Dendritic cell treated with granulocyte-macrophage colony-stimulating factor and Interleukin-4, amounts not matched to agents 40 ng/mL and 50 ng/mL, for 4 days (primary cell): ENCODE measurements at regions not wholly inside any gene's neighbourhood (a gene's known extent, or its start where the extent isn't known, plus 50 kb on each side); places are given as distances from the start of the nearest gene placed in this dataset.

Experiments used
- H3K27ac Mint-ChIP-seq: one replicate; pipeline ENCODE4 v1.8.0; 2022; ENCODE audit warnings: mild to moderate bottlenecking, mixed read lengths
- H3K27me3 Mint-ChIP-seq: one replicate; pipeline ENCODE4 v1.8.0; 2022; ENCODE audit warnings: mild to moderate bottlenecking, mixed read lengths
- H3K36me3 Mint-ChIP-seq: one replicate; pipeline ENCODE4 v1.8.0; 2022; ENCODE audit warnings: low read depth, mixed read lengths
- H3K4me1 Mint-ChIP-seq: one replicate; pipeline ENCODE4 v1.8.0; 2022; ENCODE audit warnings: low read depth, mixed read lengths
- H3K4me3 Mint-ChIP-seq: one replicate; pipeline ENCODE4 v1.8.0; 2022; ENCODE audit warnings: mild to moderate bottlenecking, moderate library complexity, mixed read lengths
- H3K9me3 Mint-ChIP-seq: one replicate; pipeline ENCODE4 v1.8.0; 2022; ENCODE audit warnings: mixed read lengths
- intact Hi-C: fragments of 100-400 bp; cut with micrococcal nuclease; formaldehyde crosslinking; loops from one replicate; pipeline ENCODE4 v1.15.0; 2022

DNA sequence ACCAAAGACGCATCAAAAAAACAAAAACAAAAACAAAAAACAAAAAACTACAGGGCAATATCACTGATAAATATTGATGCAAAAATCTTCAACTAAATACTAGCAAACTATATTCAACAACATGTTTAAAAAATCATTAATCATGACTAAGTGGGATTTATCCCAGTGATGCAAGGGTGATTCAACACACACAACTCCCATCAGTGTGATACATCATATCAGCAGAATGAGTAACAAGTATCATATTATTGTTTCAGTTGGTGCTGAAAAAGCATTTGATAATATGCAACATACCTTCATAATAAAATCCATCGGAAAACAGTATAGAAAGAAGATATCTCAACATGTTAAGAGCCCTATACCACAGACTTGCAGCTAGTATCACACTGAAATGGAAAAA lies 953.0 kb downstream of the AMY1C start:
- H3K36me3 Mint-ChIP-seq, result no peaks in the 10 kb centered on the region
- H3K4me1 Mint-ChIP-seq, result no peaks in the 10 kb centered on the region
- no peak overlapping the region for H3K4me3 Mint-ChIP-seq
- H3K27ac Mint-ChIP-seq, result no peak overlapping the region
- intact Hi-C loops, result no loop called here
- H3K9me3 Mint-ChIP-seq, result peaks cover 9% of the 10 kb centered on the region
- no peaks in the 10 kb centered on the region for H3K27me3 Mint-ChIP-seq

DNA sequence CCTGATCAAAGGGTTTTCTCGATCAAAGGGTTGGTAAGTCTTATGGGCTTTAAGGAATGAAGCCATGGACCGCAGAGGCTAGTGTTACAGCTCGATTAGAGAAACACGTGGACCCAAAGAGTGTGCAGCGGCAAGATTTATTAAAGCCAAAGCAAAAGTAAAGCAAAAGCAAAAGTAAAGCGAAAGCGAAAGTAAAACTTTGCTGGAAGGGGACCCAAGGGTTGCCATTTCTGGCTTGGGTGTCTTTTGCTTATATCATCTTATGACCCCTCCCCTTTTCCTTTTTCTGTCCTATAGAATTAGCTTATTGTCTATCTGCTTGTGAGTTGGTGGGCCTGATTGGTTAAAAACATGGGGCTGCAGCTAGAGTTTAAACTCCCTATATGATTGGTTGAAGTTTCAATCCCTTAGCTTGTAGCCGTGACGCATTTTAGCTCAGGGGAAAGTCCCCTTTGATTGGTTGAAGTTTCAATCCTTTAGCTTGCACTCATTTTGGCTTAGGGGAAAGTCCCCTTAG lies 957.0 kb downstream of the AMY1C start:
- Mint-ChIP-seq H3K36me3 (no peaks in the 10 kb centered on the region), H3K4me3 (no peak overlapping the region), H3K27me3 (no peaks in the 10 kb centered on the region), H3K4me1 (no peaks in the 10 kb centered on the region), H3K27ac (no peak overlapping the region), H3K9me3 (peaks cover 17% of the 10 kb centered on the region)
- intact Hi-C loops, result no loop called here

DNA sequence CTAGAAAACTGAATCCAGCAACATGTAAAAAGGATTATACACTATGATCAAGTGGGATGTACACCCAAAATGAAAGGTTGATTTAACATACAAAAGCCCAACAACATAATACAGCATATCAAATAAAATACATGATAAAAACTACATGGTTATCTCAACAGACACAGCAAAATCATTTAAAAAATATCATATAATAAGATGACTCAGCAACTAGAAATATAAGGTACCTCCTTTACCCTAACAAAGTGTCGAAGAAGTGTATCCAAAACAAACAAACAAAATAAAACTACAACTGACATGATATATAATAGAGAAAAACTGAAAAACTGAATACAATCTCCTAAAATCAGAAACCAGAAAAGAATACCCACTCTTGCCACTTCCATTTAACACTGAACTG lies 969.1 kb downstream of the AMY1C start:
- Mint-ChIP-seq H3K27ac (no peak overlapping the region), H3K27me3 (no peaks in the 10 kb centered on the region), H3K4me3 (no peak overlapping the region), H3K4me1 (no peaks in the 10 kb centered on the region), H3K36me3 (no peaks in the 10 kb centered on the region), H3K9me3 (peaks cover 8% of the 10 kb centered on the region)
- intact Hi-C loops, result no loop called here

- Mint-ChIP-seq H3K4me3 (no peak overlapping the region), H3K4me1 (no peaks in the 10 kb centered on the region), H3K27me3 (no peaks in the 10 kb centered on the region), H3K36me3 (no peaks in the 10 kb centered on the region), H3K9me3 (peaks cover 17% of the 10 kb centered on the region), H3K27ac (no peak overlapping the region)
- intact Hi-C loops, result no loop called here
Measured at GRCh38 chr1:104720741-104721140, 971.0 kb downstream of the AMY1C start.

GRCh38 chr1:104726917-104727316 lies 977.2 kb downstream of the AMY1C start:
- Mint-ChIP-seq H3K36me3 (no peaks in the 10 kb centered on the region), H3K4me1 (no peaks in the 10 kb centered on the region), H3K27ac (no peak overlapping the region), H3K9me3 (peaks cover 28% of the 10 kb centered on the region), H3K4me3 (no peak overlapping the region), H3K27me3 (no peaks in the 10 kb centered on the region)
- intact Hi-C loops, result no loop called here

GRCh38 chr1:104733866-104734265 lies 984.2 kb downstream of the AMY1C start:
- Mint-ChIP-seq H3K27me3 (no peaks in the 10 kb centered on the region), H3K4me1 (no peaks in the 10 kb centered on the region), H3K4me3 (no peak overlapping the region), H3K36me3 (no peaks in the 10 kb centered on the region), H3K27ac (no peak overlapping the region), H3K9me3 (peaks cover 25% of the 10 kb centered on the region)
- intact Hi-C loops, result no loop called here

DNA sequence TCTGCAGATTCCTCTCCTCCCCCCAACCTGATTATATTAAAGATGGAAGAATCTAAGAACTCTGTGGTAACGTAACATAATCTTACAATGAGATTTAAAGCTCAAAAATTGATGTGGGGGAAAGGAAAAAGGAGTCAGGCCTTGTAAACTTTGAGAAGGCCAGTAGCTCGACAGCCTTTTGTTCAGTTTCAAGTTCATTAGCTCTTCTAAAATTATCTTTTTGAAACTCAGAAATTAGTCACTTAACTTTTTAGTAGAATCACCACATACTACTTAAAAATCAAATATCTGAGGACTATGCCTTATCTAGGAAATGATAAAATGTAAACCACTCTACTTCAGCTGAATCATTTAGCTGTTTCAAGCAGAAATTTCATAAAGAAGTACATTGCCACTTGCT lies 996.2 kb downstream of the AMY1C start:
- Mint-ChIP-seq H3K4me3 (no peak overlapping the region), H3K27me3 (no peaks in the 10 kb centered on the region), H3K36me3 (no peaks in the 10 kb centered on the region), H3K9me3 (no peaks in the 10 kb centered on the region), H3K4me1 (no peaks in the 10 kb centered on the region), H3K27ac (no peak overlapping the region)
- intact Hi-C loops, result no loop called here

DNA sequence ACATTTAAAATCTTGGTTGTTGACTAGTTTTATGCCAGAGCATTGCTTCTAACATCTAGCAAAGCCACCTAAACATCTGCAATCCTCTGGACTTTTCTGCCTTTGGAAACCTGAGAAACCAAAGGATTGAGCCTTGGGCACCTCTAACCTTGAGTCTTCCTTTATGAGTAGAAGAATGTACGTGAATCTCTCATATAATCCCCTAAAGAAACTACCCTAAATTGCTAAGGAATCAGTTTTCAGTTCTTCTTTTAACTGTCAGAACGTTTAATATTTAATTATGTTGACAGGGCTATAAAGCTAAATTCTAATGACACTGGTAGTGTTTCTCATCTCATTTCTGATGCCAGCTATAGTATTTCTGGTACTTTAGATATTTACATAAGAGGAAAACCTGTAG lies 997.3 kb downstream of the AMY1C start:
- no peaks in the 10 kb centered on the region for H3K9me3 Mint-ChIP-seq
- no peaks in the 10 kb centered on the region for H3K36me3 Mint-ChIP-seq
- intact Hi-C loops, result no loop called here
- no peaks in the 10 kb centered on the region for H3K27me3 Mint-ChIP-seq
- H3K4me1 Mint-ChIP-seq, result no peaks in the 10 kb centered on the region
- H3K27ac Mint-ChIP-seq, result no peak overlapping the region
- no peak overlapping the region for H3K4me3 Mint-ChIP-seq

DNA sequence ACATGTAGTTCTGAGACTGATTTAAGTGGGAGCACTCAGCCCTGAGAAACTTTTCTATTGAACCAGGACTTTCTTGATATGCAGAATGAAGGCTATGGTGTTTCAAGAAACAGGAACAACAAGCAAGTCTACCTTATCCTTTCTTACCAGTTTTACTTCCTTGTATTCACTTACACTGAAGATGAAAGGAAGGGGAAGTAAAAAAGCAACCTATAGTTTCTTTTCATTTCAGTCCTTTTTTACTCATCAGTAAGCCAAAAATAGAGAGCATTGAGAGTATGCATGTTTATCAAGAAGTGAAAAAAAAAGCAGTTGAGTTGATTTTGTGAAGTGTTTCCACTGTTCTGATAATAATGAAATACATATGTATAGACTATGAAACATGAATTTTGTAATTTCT lies 1010.3 kb downstream of the AMY1C start:
- Mint-ChIP-seq H3K36me3 (no peaks in the 10 kb centered on the region), H3K4me1 (no peaks in the 10 kb centered on the region), H3K27me3 (no peaks in the 10 kb centered on the region), H3K9me3 (no peaks in the 10 kb centered on the region), H3K4me3 (no peak overlapping the region), H3K27ac (no peak overlapping the region)
- intact Hi-C loops, result no loop called here

GRCh38 chr1:104761961-104762570 lies 1012.4 kb downstream of the AMY1C start:
- H3K4me3 Mint-ChIP-seq, result no peak overlapping the region
- H3K4me1 Mint-ChIP-seq, result no peaks in the 10 kb centered on the region
- no peaks in the 10 kb centered on the region for H3K27me3 Mint-ChIP-seq
- no peaks in the 10 kb centered on the region for H3K36me3 Mint-ChIP-seq
- intact Hi-C loops, result no loop called here
- no peaks in the 10 kb centered on the region for H3K9me3 Mint-ChIP-seq
- H3K27ac Mint-ChIP-seq, result no peak overlapping the region

- Mint-ChIP-seq H3K4me1 (no peaks in the 10 kb centered on the region), H3K27me3 (no peaks in the 10 kb centered on the region), H3K4me3 (no peak overlapping the region), H3K9me3 (no peaks in the 10 kb centered on the region), H3K27ac (no peak overlapping the region), H3K36me3 (no peaks in the 10 kb centered on the region)
- intact Hi-C loops, result no loop called here
Measured at GRCh38 chr1:104765085-104765484, 1015.4 kb downstream of the AMY1C start.

DNA sequence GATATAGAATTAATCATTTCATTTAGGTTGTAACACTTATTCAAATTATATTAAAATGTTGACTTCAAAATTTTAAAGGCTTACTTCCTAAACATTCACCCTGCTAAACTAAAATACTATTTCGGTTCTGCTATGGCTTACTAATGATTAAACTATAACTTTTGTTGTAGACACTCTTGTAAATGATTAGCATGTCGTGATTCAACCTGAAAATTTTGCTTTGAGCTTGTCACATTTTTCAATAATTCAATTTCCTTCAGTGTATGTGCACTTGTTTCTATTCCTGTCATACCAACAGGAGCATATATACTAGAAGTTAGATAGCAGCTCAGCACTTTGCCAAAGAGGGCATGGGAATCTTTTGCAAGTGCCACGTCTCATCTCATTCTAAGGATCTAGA lies 1018.8 kb downstream of the AMY1C start:
- no peak overlapping the region for H3K4me3 Mint-ChIP-seq
- no peaks in the 10 kb centered on the region for H3K27me3 Mint-ChIP-seq
- H3K4me1 Mint-ChIP-seq, result no peaks in the 10 kb centered on the region
- intact Hi-C loops, result no loop called here
- no peaks in the 10 kb centered on the region for H3K36me3 Mint-ChIP-seq
- no peaks in the 10 kb centered on the region for H3K9me3 Mint-ChIP-seq
- H3K27ac Mint-ChIP-seq, result no peak overlapping the region

GRCh38 chr1:104780470-104781078 lies 1030.9 kb downstream of the AMY1C start:
- H3K36me3 Mint-ChIP-seq, result no peaks in the 10 kb centered on the region
- intact Hi-C loops, result loop anchor here (5.0 kb wide), 1 partner anchor 1012 kb away; no protein-coding TSS in a partner anchor

DNA sequence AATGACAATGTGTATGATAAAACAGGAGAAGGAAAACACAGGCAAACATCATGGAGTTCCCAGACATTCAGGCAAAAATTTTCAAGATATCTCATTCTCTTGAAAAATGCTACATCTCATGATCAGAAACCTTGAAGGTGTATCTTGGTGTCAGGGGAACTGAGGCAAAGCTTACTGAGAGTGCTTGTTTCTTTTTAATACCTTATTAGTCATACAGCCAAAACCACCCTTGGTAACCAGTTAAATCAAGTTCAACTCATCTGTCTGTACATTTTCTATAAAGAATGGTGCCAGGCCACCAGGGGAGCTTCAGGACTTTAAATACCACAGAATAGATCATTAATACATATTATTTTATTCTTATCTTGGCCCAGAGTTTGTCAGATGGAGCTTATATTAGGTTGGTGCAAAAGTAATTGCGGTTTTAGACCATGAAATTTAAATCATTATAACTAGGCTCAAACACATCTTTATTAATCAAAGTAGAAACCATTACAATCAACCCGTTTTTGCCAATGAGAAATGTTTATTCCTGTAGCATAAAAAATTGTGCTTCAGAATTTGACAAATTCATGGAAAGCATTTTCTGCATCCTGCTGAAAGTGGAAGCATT lies 1036.0 kb downstream of the AMY1C start:
- no peaks in the 10 kb centered on the region for H3K9me3 Mint-ChIP-seq
- H3K27ac Mint-ChIP-seq, result no peak overlapping the region
- H3K4me3 Mint-ChIP-seq, result no peak overlapping the region
- H3K27me3 Mint-ChIP-seq, result no peaks in the 10 kb centered on the region
- H3K4me1 Mint-ChIP-seq, result no peaks in the 10 kb centered on the region
- intact Hi-C loops, result no loop called here
- no peaks in the 10 kb centered on the region for H3K36me3 Mint-ChIP-seq

More at GRCh38 chr1:104780470-104781078, 1030.9 kb downstream of the AMY1C start:
- no peaks in the 10 kb centered on the region for H3K27me3 Mint-ChIP-seq
- no peak overlapping the region for H3K27ac Mint-ChIP-seq
- H3K4me3 Mint-ChIP-seq, result no peak overlapping the region
- no peaks in the 10 kb centered on the region for H3K4me1 Mint-ChIP-seq
- no peaks in the 10 kb centered on the region for H3K9me3 Mint-ChIP-seq
